ELF-1 (cell line): ENCODE measurements at regions not wholly inside any gene's neighbourhood (a gene's known extent, or its start where the extent isn't known, plus 50 kb on each side); places are given as distances from the start of the nearest gene placed in this dataset.
A peak's percentile ranks its signal among the peaks of the same experiment; 100 is the strongest.

Experiments
- DNase-seq: peaks from one replicate; pipeline ENCODE4 v3.0.0-alpha.2; 2016; ENCODE audit warnings: low read depth, low spot score

DNA sequence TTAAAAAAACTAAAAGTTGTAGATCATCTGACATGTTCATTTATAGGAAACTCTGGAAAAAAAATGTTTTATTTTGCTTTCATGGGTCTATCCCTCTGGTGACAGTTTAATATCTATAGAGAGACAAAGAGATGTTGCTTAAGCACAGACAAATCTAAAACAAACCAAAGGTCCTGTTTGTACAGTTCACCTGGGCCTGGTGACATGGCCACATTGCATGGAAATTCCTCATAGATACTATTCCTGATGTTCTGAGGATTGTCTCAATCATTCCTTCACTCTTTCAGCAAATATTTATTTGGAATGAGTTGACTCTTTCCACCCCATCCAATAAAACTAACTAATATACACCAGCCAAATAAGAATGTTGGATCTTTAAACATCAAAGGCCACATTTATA is 259.1 kb upstream of the NOCT start:
- no peak for DNase-seq

DNA sequence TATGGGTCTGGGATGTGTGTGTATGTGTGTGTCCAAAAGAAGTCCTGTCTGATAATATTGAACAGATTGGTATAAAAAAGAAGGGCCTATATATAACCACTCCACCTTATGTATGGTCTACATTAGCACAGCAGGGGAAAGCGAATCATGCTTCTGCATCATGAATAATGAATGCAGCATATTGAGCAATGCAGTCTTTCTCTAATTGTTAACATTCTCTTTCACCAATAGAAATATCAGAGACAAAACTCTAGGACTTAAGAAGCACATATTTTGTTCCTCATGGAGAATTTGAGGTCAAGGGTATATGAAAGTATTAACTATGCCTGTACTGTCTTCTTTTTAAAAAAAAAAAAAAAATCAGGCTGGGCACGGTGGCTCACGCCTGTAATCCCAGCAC is 264.3 kb upstream of the NOCT start:
- no peak for DNase-seq

DNA sequence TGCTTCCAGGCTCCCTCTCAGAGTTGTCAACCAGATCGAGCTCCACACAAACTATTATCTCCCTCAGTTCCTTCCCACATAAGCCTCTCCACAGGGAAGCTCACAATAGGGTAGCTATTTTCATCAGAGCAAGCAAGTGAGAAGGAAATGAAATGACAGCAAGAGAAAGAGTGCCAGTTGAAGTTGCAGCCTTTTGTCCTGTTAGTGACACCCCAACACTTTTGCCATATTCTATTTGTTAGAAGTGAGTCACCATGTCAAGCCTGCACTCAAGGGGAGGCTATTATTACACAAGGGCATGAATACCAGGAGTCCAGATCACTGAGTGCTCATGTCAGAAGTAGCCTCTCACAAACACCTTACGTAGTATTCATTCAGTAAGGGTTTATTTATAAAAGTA is 266.3 kb upstream of the NOCT start:
- no peak for DNase-seq

DNA sequence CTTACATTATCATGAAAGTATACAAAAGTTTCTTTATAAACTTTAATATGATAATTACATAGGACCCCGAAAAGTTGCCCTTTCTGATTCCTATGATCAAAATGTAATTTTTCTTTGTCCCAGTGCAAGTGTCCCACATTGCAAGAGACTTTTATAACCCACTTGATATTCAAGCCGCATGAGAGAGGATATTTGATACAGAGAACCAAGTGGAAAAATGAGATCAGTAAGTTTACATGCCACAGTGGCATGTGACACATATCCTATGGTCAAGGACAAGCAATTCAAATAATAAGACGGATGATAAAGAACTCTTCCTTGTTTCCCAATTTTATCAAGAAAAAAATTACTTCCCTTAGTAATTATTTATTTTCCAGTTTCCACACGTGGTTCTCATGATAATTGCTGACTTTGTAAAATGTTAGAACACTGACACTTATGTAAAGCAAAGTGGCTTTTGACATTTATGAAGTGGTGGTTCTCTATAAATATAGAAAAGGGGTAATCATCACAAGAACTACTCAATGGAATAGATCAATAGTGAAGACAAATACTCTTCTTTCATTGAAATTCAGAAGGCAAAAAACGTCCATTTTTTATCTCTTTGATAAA is 273.7 kb upstream of the NOCT start:
- DNase-seq: no peak

DNA sequence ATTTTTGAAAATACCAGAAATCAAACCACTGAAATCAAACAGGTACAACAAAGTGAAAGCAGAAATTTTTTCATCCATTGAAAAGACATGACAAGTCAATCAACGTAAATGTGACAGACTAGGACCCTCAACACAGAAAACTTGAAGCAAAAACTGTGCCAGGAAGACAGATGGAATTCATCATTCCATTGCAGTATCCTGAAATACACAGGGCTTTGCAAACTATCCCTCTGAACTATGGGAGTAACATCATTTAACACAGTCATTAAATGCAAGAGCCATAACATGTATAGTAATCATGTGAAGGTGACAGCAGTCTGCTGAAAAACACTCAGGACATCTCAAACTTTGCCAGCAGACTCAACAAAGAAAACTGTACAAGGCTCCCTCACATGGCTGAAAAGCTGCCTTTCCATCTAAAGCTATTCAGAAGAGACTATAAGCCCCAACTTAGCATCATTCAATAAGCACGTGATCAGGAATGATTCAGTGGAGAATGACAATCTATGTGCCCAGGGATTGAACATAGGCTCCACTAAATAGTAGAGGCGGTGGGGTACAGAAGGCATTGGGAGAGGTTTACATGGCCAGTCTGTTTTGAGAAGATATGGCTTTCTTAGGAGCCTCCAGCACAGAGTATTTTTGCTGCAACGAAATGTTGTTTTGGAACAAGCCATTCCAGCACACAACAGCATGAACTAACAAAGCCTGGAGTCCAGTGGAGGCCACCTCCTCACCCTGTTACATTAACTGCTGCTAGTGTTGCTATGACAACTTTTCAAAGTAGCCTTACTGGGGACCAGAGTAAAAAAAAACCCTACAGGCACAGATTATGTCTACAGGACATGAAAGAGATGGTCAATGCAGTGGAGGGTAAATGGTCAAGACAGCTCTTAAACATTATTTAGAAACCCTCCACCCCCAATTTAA is 274.5 kb upstream of the NOCT start:
- no peak for DNase-seq

DNA sequence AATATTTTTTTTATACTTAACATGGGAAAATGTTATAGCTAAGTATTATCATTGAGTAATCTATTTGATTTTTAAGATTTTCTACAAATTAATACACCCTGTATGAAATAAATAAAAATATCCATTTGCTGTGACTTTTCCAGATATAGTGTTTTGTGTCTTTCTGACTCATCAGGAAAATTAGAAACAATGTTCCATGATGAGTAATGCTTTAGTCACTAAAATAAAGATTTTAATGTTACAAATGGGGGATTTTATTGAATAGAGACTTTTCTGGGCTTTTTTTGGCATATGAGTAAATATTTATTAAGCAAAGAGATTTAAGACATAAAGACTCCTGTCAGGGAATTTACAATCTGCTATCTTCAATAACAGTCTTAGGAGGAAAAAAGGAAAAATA is 279.2 kb upstream of the NOCT start:
- DNase-seq: no peak

DNA sequence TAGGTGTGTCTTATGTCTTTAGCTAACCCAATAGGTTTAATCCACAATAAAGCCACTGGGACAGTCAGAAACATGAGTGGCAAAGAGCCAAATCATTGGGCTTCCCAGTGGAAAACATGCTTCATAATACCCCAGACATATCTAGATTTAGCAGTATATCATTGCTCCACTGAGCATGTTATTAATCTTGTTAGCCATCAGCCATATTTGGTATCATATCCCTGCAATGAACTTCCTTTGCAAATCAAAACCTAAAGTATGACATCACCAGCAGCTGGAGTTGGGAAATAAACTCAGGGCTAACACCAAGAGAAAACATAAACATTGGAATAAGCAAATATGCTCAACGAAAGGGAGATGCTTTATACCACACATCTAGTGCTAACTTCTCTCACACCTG is 280.8 kb upstream of the NOCT start:
- no peak for DNase-seq

DNA sequence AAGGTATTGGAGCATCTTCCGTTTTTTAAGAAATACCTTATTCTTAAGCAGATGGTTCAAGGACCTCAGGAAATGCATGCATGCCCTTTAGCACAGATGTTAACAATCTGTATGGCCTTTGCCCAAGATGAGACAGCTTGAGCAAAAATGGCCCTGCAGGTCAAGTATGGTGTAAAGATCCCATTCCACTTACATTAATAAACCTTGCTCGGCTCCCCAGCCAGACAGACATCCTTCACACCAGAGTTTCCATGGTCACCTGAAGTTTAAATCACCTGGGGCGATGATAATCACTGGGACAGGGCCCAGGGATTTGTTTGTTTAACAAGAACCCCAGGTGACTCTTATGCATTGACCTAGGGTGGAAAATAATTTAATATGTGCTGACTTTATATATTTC is 287.0 kb upstream of the NOCT start:
- no peak for DNase-seq

DNA sequence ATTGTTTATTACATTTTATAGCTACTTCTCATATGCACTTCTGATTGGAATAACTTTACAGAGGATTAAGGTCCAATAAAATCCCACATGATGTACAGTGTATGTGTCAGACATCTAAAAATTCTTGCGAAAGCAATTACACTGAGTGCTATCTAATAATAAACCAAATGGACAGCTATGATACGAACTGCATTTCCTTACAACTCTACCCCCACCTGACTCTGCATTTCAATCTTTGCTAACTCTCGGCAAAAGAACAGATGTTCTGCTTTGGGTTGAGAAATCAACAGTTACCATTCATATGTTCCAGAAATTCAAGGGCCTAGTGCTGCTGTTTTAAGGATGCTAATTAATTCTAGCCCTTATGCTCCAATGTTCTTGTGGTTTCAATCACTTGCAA is 287.9 kb upstream of the NOCT start:
- no peak for DNase-seq

DNA sequence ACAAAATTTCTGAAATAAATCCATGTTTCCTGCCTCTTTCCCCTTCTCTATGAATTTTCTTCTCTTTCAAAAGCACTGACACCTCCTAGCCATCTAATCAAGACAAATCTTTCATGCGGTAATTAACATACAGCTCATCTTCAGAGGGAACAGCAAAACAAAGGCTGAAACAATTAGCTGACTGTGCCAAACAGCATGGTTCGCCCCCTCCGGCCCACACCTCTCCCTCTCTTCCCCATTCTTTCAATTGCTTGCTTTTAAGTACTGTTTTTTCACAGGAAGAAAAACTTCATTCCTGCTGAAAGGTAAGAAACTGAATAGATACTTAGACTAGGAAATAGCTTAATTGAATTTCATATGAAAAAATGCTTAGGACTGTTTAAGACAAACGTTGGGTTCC is 291.1 kb upstream of the NOCT start:
- peak; percentile 66 for DNase-seq

DNA sequence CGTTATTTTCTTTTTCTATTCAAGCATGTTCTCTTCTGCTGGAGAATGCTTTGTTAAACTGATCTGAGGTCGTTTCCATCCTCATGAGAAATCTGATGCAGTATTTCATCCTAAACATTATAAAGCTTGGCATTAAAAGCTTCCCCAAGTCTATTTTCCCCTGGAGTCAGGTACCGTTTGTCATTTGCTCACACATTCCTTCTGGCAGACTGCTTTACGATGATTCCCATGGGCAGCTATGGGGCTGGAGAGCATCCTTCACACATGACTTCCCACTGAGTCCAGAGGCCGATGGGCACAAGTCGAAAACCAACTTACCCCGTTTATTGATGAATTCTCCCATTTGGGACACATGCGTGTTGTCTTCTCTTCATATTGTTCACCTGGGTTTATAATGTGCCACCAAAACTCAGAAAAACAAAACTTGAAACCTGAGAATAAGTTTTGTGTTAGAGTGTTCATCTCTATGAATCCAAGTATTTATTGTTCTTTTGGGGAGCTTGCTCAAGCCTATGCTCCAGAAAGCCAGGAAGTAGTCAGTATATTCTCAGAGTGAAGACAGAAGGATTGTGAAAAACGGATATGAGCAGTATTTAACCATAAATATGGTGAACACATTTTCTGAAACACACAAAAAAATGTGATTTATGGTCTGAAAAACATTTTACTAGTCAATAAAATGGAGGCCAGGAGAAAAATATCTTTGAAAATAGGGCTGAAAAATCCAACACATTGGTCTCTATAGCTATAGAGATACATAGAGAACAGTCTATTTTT is 298.8 kb upstream of the NOCT start:
- no peak for DNase-seq

DNA sequence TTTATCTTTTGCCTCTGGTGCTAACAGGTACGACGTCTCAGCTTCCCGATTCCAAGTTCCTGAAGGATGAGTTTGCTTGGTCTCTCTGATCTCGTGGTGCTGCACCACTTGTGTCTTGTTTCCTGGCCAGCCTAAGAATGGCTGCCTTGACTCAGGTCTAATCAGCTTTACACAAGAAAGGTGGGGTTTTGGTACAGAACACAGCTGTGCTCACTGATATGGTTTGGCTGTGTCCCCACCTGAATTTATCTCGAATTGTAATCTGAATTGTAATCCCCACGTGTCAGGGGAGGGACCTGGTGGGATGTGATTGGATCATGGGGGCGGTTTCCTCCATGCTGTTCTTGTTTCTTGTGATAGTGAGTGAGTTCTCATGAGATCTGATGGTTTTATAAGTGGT is 305.3 kb upstream of the NOCT start:
- no peak for DNase-seq

DNA sequence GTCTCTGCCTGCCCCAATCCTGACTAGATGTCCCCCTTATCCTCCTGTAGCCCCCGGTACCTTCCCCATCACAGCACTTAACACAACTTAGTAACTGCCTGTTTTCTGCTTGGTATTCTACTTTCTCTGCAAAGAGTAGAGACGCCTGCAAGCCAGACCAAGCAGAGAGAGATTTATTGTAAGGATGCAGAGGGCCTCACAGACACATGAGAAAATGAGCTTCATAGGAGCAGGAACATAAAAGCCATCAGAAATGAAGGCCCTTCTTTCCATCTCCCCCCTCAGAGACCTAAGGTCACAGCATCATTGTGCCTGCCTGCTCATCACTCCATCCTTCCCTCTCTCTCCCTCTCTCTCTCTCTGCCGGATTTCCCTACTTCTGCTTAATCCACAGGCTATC is 305.7 kb upstream of the NOCT start:
- DNase-seq: no peak

DNA sequence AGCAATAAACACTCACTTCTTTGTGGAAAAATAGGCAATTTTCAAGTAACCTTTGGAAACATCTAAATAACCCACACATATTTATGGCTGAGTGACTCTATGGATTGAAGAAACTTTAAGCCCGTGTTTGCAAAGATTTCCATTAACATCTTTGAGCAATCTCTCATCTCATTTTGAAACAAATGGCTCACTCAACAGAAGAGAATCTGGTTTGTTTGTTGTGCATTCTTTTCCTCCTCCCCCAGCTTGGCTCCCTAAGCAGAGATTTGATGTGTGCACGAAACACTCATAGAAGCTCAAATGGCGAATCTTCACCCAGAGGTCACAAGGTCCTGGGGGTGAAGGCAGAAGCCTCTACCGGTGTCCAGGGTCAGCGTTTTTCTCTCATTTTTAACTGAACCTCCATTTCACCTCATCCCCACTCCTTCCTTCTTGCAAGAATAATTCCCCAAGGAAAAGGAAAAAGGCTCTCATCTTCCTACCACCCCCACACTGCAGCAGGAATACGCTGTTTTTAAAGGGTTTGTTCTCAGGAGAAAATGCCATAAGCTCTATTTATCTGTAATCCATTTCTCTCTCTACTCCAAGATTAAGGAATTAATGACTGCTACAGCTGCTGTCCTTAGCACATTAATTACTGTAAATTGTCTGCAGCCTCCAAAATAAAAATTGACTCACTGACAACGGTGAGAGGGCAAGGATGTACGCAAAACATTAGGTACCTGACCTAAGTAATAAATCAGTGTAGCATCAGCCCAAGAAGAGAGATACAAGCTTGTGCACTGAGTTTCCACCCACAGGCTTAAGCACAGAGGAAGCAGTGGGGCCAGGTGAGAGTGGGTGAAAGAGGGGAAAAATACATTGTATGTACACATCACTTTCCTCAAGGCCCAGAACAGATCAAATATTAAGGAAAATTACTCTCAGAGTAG is 307.6 kb upstream of the NOCT start:
- DNase-seq: no peak

DNA sequence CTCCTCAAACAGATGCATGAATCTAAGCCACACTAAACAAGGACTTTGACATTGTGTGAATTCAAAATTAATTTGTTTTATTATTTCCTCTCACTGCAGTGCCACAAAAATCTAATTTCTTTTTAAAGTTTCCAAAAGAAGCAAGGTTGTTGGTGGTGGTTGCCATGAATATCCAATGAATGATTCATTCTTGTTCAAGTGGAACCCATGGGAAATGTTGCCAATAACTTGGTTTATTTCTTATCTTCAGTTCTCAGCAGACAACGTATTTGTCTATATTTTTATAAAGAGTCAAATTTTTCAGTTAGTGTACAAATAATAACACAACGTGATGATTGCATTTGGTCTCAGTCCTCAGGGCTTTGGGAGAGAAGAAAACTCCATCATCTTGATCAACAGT is 309.4 kb upstream of the NOCT start:
- DNase-seq: no peak

DNA sequence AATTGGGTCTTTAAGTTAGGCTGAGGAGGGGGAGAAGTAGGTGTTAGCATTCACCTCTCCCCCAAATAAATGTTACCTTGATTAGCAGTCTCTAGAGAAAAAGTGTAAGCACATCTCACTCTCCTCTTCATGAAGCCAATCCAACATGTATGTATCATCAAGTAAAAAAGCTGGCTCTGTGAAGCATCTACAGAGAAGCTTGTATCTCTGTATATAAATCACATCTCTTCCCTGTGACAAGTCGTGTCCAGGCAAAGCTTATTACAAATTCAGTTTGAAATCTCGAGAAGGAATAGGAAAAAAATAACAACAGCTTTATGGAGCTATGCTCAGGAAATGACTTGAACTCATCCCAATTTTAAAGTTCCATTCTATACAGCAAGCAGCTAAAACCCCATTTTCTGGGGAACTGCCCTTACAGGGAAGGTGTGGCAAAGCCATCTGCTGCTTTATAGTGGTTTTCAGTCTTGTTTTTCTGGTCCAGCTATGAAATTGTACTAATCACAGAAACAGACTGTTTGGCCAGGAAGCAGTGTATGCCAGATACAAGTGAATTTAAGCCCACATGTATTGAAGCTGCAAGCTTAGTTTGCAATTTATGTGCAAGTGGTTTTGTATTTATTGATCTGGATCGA is 313.3 kb upstream of the NOCT start:
- no peak for DNase-seq

DNA sequence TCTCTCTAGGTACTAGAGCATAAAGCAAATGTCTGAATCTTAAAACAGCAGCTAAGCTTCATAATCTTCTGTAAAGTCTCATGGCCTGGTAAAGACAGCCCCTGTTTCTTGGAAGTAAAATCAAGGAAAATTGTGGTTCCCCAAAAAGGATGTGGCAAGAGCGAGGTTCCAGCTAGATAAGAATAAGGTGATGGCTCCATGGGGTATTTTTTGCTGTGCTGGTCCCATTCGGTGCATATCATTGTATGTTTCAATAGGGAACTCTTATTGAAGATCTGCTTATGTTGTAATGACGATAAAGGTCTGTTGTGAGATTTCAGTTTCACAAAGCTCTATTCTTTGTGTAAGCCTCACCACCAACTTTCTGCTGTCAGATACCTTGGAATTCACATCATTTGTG is 316.9 kb upstream of the NOCT start:
- no peak for DNase-seq

DNA sequence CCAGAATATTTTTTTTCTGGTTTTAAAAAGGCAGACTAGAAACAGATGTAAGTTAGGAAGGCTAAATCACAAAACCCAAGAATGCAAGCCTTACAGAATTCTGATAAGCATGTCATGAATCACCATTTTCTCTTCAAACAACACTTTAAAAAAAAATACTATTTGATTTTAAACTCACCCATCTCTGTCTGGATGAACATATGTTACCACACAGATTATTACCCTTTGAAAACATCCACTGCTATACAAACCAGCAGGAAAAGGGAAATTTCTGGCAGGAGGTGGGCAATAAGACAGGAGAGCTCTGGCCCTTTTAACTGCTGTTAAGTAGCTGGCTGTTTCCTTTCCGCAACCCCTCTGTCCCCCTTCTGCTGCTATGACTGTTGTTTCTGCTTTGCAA is 317.7 kb upstream of the NOCT start:
- no peak for DNase-seq

DNA sequence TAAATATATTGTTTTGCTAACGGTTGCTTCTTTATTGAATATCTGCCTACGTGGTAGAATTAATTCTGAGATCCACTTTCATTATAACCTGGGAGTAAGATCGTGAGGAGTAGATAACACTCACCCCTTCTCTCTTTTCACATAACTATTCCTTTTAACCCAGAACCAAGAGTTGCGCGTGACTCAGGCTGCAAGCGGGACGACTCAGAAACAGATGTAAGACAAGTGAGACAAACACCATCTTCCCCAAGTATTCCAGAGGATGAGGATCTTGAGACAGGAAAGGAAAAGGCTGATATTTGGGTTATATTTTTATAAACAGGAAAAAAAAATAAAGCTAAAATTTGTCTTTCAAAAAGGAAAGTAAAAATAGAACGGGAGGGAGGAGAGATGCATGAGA is 318.8 kb upstream of the NOCT start:
- DNase-seq: no peak

DNA sequence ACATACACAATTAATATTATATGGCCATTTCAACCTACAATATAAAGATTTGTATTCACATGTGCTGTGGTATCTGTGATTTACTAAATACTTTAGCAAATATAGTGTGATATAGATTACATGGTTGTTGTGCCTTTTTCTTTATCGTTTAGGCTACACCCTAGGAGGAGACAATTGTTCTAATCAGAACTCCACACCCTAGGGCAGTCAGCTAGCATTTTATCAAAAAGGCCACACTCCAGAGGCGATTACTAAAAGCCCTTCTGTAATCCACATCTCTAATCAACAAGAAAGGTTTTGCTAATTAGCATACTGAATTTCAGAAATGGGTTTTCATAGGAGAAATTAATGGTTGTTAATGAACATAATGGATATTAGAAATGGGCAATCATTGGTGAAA is 319.5 kb upstream of the NOCT start:
- no peak for DNase-seq

DNA sequence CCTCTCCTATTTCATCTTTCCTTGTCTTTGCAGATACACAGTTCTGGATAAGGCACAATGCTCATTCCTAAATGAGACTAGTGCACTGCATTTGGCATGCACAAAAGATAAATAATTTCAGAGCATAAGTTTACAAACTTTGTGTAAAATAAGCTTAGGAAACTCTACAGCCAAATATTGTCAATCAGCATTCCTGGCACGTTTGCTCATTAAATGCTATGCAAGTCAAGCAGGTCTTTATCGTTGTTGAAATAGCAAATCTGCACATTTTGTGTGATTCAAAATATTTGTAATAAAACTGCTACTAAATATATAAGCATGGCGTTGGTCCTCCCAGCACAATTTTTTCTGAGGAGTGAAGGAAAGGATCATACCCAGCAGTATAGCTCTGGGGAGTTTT is 322.1 kb upstream of the NOCT start:
- no peak for DNase-seq
